Progenitor cell of endocrine pancreas (in vitro differentiated cells): ENCODE measurements at regions not wholly inside any gene's neighbourhood (a gene's known extent, or its start where the extent isn't known, plus 50 kb on each side); places are given as distances from the start of the nearest gene placed in this dataset.

Experiments used
- DNase-seq: peaks from one replicate; pipeline ENCODE4 v3.0.0; 2021; ENCODE audit warnings: low spot score; ENCODE audit not compliant: unreplicated experiment
- H3K27ac Mint-ChIP-seq: 2 replicates; pipeline ENCODE4 v1.8.0; 2021; ENCODE audit warnings: mild to moderate bottlenecking, moderate library complexity, mixed read lengths
- H3K27me3 Mint-ChIP-seq: 2 replicates; pipeline ENCODE4 v1.8.0; 2021; ENCODE audit warnings: mixed read lengths
- H3K36me3 Mint-ChIP-seq: 2 replicates; pipeline ENCODE4 v1.8.0; 2022; ENCODE audit warnings: mixed read lengths; ENCODE audit not compliant: insufficient read depth
- H3K4me1 Mint-ChIP-seq: 2 replicates; pipeline ENCODE4 v1.8.0; 2021; ENCODE audit warnings: low read depth, mixed read lengths
- H3K4me3 Mint-ChIP-seq: 2 replicates; pipeline ENCODE4 v1.8.0; 2021; ENCODE audit warnings: low read depth, mild to moderate bottlenecking, moderate library complexity, mixed read lengths
- H3K9me3 Mint-ChIP-seq: 2 replicates; pipeline ENCODE4 v1.8.0; 2021; ENCODE audit warnings: low read depth, mixed read lengths
- TF ChIP-seq, protein P1 (sequence below): fragments of 200-600 bp; sonication (generic); IDR thresholded peaks from one replicate; pipeline ENCODE4 v1.5.0; 2021; ENCODE audit warnings: antibody characterized with exemption, mild to moderate bottlenecking; ENCODE audit not compliant: unreplicated experiment

DNA sequence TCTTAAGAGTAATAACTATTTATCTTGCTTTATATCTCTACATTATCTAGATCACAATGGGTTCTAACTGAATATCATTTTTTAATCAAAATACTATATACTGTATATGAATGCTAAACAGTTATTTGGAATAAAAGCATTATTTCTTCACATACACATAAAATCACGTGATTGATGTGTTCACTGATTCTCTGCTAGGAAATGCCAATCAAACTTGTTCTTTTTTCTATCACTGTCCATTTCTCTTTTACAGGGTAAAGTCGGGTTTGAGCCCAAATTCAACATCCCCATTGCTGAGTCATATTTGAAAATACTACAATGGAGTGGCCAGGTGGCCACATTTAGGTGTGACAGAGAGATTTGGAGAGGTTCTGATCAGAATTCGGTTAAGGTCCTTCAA is 1114.0 kb upstream of the PIK3C3 start:
- no peak for DNase-seq
- Mint-ChIP-seq H3K9me3 (peaks cover 7% of the 10 kb centered on the region), H3K4me1 (no peaks in the 10 kb centered on the region), H3K36me3 (no peaks in the 10 kb centered on the region), H3K27ac (no peak overlapping the region), H3K27me3 (no peaks in the 10 kb centered on the region), H3K4me3 (no peak overlapping the region)
- TF ChIP-seq, protein P1, sequence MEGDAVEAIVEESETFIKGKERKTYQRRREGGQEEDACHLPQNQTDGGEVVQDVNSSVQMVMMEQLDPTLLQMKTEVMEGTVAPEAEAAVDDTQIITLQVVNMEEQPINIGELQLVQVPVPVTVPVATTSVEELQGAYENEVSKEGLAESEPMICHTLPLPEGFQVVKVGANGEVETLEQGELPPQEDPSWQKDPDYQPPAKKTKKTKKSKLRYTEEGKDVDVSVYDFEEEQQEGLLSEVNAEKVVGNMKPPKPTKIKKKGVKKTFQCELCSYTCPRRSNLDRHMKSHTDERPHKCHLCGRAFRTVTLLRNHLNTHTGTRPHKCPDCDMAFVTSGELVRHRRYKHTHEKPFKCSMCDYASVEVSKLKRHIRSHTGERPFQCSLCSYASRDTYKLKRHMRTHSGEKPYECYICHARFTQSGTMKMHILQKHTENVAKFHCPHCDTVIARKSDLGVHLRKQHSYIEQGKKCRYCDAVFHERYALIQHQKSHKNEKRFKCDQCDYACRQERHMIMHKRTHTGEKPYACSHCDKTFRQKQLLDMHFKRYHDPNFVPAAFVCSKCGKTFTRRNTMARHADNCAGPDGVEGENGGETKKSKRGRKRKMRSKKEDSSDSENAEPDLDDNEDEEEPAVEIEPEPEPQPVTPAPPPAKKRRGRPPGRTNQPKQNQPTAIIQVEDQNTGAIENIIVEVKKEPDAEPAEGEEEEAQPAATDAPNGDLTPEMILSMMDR: no peak

DNA sequence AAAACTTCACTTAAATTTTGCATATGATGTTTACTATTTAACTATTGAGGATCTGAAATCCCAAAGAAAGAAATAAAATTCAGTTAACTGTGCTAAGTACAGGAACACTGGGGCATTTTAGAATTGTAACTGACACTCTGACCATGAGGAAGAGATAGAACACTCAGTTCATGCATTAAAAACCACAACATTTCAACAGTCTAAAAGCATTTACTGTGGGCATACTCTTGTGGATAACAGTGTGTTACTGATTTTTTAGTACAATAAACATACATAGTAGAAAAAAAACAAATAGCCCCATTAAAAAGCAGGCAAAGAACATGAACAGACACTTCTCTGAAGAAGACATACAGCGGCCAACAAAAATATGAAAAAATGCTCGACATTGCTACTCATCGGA is 1122.7 kb upstream of the PIK3C3 start:
- Mint-ChIP-seq H3K27ac (no peak overlapping the region), H3K36me3 (no peaks in the 10 kb centered on the region)
- TF ChIP-seq, protein P1: no peak

GRCh38 chr18:40824291-40824690 is 1130.7 kb upstream of the PIK3C3 start:
- H3K27me3 Mint-ChIP-seq: no peaks in the 10 kb centered on the region
- H3K27ac Mint-ChIP-seq: no peak overlapping the region
- TF ChIP-seq, protein P1: no peak
- no peaks in the 10 kb centered on the region for H3K4me1 Mint-ChIP-seq
- no peaks in the 10 kb centered on the region for H3K36me3 Mint-ChIP-seq
- H3K4me3 Mint-ChIP-seq: no peak overlapping the region
- DNase-seq: no peak
- peaks cover 6% of the 10 kb centered on the region for H3K9me3 Mint-ChIP-seq

More for the DNA sequence above, 1122.7 kb upstream of the PIK3C3 start:
- H3K4me3 Mint-ChIP-seq: no peak overlapping the region
- H3K4me1 Mint-ChIP-seq: no peaks in the 10 kb centered on the region
- H3K9me3 Mint-ChIP-seq: no peaks in the 10 kb centered on the region
- no peak for DNase-seq
- H3K27me3 Mint-ChIP-seq: no peaks in the 10 kb centered on the region

- TF ChIP-seq, protein P1: no peak
- DNase-seq: no peak
- Mint-ChIP-seq H3K27me3 (no peaks in the 10 kb centered on the region), H3K9me3 (peaks cover 6% of the 10 kb centered on the region), H3K27ac (no peak overlapping the region), H3K36me3 (no peaks in the 10 kb centered on the region), H3K4me1 (no peaks in the 10 kb centered on the region), H3K4me3 (no peak overlapping the region)
Measured at GRCh38 chr18:40821596-40822243, 1133.3 kb upstream of the PIK3C3 start.

DNA sequence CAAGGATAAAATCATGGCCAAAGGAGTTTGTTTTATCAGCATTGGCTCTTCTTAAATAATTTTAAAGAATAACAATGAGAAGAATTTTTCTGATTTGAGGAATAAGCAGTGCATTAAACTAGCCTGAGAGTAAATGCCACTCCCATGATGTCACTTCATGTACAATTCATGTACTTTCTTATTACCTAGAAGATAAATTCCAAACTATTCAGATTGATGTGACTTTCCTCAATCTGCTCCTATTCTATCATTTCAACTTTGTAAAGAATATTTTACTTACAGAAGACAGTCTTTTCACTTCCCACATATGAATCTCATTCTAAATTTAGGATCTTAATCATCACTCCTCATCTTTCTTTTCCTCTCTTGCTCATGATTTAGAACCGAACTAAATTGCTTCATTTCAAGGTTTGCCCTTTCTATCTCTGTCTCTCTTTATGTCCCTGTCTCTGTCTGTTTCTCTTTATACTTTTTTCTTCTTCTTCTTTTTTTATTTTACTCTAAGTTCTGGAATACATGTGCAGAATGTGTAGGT is 1142.0 kb upstream of the PIK3C3 start:
- H3K4me3 Mint-ChIP-seq: no peak overlapping the region
- no peaks in the 10 kb centered on the region for H3K36me3 Mint-ChIP-seq
- no peak for DNase-seq
- H3K27me3 Mint-ChIP-seq: no peaks in the 10 kb centered on the region
- TF ChIP-seq, protein P1: no peak
- H3K27ac Mint-ChIP-seq: no peak overlapping the region
- no peaks in the 10 kb centered on the region for H3K9me3 Mint-ChIP-seq
- no peaks in the 10 kb centered on the region for H3K4me1 Mint-ChIP-seq
